ENCODE measurements at regions not wholly inside any gene's neighbourhood (a gene's known extent, or its start where the extent isn't known, plus 50 kb on each side); places are given as distances from the start of the nearest gene placed in this dataset.

DNA sequence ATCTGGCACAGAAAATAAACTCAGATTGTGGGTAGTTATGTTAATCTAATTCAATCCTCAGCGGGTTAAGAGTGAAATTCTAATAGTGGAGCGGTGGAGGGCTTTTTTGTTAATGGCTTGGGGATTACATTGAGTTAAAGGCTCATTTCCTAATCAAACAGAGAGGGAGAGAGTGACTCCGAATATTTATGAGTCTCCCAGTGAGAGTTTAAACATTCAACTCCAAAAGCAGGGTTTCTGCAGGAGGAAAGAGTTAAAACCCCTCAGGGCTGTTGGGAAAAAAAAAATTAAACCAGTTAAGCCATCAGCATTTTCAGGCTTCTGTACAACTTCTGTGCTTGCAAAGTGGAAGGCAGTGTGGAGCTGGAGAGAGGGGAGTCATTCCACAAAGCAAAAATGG is 62.1 kb upstream of the ESRRB start:
- no peak for TF ChIP-seq ZNF274 (IDR thresholded peaks at IDR 0.05; ENCODE audit: low read depth, low read length)
- no peak overlapping the region for H3K4me3 ChIP-seq (ENCODE audit: low read length)

DNA sequence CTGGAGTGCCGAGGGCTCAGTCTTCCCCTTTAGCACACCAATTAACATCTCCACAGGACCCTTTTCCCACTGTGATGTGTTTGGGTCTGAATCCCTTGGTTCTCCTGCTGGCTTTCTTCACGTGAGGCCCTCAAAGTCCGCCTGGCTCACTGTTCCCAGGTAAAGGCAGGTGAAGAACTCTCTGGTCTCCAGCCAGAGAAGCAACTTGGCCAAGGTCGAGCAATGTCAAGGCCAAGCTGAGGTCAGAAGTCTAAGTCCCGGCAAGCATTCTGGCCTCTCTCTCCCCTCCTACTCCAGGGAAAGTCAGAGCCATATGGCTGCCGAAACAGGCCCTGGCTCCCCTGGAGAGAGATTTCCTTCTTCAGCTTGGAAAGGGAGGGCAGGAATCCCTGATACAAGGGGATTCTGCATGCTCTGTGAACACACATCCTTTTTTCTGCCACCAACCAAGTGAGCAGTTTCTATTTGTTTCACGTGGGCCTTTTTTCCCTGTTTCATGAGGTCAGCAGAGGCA is 61.4 kb upstream of the ESRRB start:
- no peak overlapping the region for H3K4me3 ChIP-seq (ENCODE audit: low read length)

DNA sequence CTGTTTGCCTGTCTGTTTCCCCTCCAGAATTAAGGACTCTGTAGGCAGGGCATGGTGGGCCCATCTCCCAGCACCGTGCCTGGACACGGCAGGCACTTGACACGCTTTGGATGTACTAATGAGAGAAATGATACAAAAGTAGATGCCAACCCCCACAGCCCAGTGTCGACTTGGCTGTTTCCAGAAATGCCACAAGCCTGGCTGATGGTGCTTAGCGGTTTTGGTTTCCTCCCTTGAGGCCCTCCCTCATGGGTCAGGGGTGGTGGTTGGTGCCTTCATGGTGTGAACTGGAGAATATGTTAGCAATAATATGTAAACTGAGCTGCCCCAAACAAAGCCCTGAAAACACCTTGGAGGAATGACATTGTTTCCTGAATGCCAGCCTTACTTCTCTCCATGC is 55.5 kb upstream of the ESRRB start:
- TF ChIP-seq ZNF274 (IDR thresholded peaks at IDR 0.05; ENCODE audit: low read depth, low read length), result no peak
- H3K4me3 ChIP-seq (ENCODE audit: low read length), result no peak overlapping the region

More for the DNA sequence above, 61.4 kb upstream of the ESRRB start:
- no peak for TF ChIP-seq ZNF274 (IDR thresholded peaks at IDR 0.05; ENCODE audit: low read depth, low read length)

DNA sequence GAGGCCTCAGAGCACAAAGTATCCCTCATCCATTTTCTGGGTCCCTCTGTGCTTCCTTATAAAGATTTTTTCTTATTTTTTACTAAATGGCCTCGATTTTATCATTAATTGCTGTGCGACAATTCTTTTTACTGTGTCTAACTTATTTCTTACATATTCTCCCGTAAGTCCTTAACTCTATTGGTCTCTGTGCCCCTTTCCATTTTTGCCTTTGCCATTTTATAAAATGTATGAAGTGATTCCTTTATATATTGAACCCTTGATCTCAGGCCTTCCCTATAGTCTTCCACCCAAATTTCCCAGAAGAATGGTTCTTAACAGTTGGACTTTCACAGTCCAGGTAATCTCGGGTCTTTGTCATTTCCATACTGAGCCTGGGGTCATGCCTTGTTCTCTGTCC is 55.0 kb upstream of the ESRRB start:
- no peak overlapping the region for H3K4me3 ChIP-seq (ENCODE audit: low read length)

DNA sequence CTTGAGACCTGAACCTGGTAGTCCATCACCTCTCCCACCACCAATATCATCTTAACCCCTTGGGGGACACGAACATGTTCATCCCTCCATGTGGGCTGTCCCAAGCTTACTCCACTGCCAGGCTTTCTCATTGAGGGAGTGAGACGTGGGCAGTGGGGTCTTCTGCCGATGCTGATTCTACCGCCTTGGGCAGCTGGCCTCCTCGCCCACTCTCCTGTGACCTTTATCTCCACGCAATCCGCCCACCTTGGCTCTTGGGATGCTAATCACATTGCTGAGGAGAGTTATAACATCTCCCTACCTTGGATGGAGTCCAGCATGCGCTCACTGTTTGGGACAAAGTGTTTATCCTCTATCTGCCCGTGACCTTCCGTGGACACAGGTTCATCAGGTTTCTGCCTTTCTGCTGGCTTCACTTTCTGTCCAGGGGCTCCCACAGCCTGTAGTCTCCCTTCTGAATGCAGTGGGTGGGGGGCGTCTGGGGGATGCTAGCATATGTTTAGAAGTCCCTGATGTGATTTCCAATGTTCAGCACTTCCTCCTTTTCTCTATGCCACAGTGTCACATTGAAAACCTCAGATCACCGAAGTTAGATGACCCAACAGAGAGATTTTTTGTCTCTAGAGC is 53.2 kb upstream of the ESRRB start:
- TF ChIP-seq ZNF274 (IDR thresholded peaks at IDR 0.05; ENCODE audit: low read depth, low read length), result no peak
- H3K4me3 ChIP-seq (ENCODE audit: low read length), result no peak overlapping the region

More for the DNA sequence above, 55.0 kb upstream of the ESRRB start:
- no peak for TF ChIP-seq ZNF274 (IDR thresholded peaks at IDR 0.05; ENCODE audit: low read depth, low read length)

DNA sequence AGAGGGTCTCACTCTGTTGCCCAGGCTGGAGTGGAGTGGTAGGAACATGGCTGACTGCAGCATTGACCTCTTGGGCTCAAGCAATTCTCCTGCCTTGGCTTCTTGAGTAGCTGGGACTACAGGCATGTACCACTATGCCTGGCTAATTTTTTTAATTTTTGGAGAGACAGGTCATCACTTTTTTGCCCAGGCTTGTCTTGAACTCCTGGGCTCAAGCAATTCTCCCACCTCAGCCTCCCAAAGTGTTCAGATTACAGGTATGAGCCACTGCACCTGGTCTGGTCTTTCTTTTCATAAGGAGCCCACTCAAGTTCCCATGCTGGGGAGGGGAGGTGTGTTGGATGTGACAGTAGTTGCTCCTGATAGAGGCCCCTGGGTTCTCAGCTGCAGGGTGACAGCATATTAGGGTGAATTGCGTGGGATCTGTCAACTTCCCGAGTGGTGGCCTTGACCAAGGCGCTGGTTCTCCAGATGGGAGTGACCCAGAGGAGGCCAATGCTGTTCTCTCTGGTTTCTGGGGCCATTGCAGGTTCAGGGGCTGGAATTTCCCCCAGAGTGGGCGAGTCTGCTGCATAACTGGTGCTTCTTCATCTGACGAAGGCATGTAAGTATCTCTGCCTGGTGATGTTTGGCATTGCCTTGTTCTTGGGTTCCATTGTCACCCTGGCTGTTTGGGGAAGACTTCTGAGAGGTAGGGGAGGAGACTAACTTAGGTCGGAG is 52.4 kb upstream of the ESRRB start:
- H3K4me3 ChIP-seq (ENCODE audit: low read length), result no peak overlapping the region
- no peak for TF ChIP-seq ZNF274 (IDR thresholded peaks at IDR 0.05; ENCODE audit: low read depth, low read length)

DNA sequence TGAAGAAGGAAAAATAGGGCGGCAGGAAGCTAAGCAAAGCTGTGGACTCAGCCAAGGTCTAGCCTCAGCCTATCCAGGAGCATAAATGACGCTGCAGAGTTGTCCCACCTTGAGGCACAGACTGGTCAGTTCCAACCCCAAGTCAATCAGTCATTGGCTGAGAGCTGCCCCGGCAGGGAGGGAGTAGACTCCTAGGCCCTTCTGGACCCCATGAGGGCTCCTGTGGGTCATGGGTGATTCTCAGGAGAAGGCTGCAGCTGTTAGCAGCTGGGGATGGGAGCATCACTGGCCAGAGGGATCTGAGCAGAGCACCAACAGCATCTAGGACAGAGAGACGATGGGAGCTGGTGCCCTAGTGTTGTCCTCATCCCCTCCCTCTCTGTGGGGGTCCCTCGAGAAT is 51.8 kb upstream of the ESRRB start:
- no peak for TF ChIP-seq ZNF274 (IDR thresholded peaks at IDR 0.05; ENCODE audit: low read depth, low read length)
- H3K4me3 ChIP-seq (ENCODE audit: low read length), result no peak overlapping the region
